ENCODE measurements at regions not wholly inside any gene's neighbourhood (a gene's known extent, or its start where the extent isn't known, plus 50 kb on each side); places are given as distances from the start of the nearest gene placed in this dataset.

DNA sequence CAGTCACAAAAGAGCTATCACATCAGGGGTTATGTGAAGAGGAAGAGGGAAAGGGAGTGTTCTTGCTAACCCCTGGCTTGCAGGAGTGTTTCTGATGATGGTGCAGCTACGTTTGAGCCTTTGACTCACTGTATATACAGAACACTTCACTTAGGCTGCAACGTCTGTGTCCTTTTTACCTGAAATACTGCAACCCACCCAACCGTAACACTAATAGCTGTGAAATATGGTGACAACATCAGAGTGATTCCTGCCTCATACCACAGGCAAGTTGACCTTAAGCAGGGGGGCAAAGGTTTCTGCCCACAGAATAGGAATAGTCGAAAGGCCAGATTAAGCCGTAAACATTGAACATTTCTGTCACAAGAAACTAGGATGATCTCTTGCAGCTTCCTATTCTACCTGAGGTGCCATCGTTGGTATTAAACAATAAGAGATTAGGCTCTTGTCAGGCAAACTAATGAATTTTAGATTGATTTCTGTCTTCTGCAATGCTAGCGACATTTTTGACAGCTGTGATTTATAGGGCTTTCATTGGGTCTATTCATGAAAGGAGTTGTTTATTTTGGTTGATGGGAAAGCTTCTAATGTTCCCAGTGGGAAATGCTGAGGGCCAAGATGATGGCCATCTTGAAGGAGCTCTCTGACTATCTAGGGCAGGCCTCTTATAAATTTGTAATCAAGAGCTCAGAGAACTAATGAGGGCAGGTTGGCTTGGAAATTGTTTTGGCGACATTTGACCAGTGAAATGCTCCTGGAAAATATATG lies 316.8 kb downstream of the PIK3C3 start:
- TF ChIP-seq, protein P1, sequence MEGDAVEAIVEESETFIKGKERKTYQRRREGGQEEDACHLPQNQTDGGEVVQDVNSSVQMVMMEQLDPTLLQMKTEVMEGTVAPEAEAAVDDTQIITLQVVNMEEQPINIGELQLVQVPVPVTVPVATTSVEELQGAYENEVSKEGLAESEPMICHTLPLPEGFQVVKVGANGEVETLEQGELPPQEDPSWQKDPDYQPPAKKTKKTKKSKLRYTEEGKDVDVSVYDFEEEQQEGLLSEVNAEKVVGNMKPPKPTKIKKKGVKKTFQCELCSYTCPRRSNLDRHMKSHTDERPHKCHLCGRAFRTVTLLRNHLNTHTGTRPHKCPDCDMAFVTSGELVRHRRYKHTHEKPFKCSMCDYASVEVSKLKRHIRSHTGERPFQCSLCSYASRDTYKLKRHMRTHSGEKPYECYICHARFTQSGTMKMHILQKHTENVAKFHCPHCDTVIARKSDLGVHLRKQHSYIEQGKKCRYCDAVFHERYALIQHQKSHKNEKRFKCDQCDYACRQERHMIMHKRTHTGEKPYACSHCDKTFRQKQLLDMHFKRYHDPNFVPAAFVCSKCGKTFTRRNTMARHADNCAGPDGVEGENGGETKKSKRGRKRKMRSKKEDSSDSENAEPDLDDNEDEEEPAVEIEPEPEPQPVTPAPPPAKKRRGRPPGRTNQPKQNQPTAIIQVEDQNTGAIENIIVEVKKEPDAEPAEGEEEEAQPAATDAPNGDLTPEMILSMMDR (IDR thresholded peaks at IDR 0.05; ENCODE audit: low read depth, low read length), result no peak
- DNase-seq (ENCODE audit: low read depth, low spot score), result no peak
- H3K4me3 ChIP-seq (ENCODE audit: low read depth, low read length), result no peak overlapping the region
- in situ Hi-C loops (cut with HindIII; ENCODE audit: low sequenced_read_pairs), result no loop called here

GRCh38 chr18:42274488-42275137 lies 319.6 kb downstream of the PIK3C3 start:
- H3K4me3 ChIP-seq (ENCODE audit: low read depth, low read length), result no peak overlapping the region
- peak; percentile 33 for DNase-seq (ENCODE audit: low read depth, low spot score)
- in situ Hi-C loops (cut with HindIII; ENCODE audit: low sequenced_read_pairs), result no loop called here
- TF ChIP-seq, protein P1 (IDR thresholded peaks at IDR 0.05; ENCODE audit: low read depth, low read length), result no peak

GRCh38 chr18:42275138-42275535 lies 320.1 kb downstream of the PIK3C3 start:
- TF ChIP-seq, protein P1 (IDR thresholded peaks at IDR 0.05; ENCODE audit: low read depth, low read length), result no peak
- in situ Hi-C loops (cut with HindIII; ENCODE audit: low sequenced_read_pairs), result no loop called here
- DNase-seq (ENCODE audit: low read depth, low spot score), result no peak
- no peak overlapping the region for H3K4me3 ChIP-seq (ENCODE audit: low read depth, low read length)

DNA sequence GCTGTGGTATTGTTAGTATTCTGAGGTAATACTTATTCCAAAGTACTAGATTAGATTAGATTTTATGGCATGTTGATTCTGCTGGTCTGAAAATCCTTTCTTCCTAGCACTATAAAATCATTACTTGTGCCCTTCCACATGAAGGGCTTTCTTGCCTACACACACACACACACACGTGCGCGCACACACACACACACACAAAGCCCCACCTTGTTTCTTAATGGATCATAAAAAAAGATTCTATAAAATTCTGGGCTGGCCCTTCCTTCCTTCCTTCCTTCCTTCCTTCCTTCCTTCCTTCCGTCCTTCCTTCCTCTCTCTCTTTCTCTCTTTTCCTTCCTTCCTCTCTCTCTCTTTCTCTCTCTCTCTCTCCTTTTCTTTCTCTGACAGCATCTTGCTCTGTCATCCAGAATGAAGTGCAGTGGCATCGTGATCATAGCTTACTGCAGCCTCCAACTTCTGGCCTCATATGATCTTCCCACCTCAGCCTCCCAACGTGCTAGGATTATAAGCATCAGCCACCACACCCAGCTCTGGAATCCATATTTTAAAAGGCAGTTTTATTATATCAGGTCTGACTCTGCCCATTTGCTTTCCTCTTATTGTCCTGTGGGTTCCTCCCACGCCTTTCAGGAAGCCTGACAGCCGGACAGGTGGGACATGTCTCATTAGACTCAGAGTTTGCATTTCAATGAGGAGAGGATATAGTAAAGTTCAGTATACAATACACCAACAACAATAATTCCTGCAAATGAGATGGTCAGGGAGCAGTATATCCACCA lies 321.1 kb downstream of the PIK3C3 start:
- no peak for DNase-seq (ENCODE audit: low read depth, low spot score)
- no peak overlapping the region for H3K4me3 ChIP-seq (ENCODE audit: low read depth, low read length)
- TF ChIP-seq, protein P1 (IDR thresholded peaks at IDR 0.05; ENCODE audit: low read depth, low read length), result no peak
- in situ Hi-C loops (cut with HindIII; ENCODE audit: low sequenced_read_pairs), result no loop called here

GRCh38 chr18:42281124-42281523 lies 326.1 kb downstream of the PIK3C3 start:
- no peak for DNase-seq (ENCODE audit: low read depth, low spot score)
- TF ChIP-seq, protein P1 (IDR thresholded peaks at IDR 0.05; ENCODE audit: low read depth, low read length), result no peak
- no peak overlapping the region for H3K4me3 ChIP-seq (ENCODE audit: low read depth, low read length)
- in situ Hi-C loops (cut with HindIII; ENCODE audit: low sequenced_read_pairs), result no loop called here

DNA sequence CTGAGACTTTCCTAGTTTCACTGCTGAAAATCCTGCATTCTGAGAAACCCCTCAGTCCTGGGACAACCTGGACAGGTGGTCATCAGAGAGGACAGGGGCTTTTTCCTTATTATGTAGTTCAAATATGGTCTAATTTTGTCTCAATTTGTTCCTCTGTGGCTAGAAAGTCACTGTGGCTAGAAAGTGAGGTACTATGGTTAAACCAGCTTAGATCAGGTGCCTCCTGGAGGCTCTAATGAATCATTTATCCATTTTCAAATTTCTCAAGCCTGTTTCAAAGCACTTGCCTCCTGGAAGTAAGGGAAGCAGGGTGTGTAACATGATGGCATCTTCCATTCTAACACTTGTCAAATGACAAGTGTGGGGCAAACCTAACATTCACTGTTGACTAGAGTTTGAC lies 326.8 kb downstream of the PIK3C3 start:
- TF ChIP-seq, protein P1 (IDR thresholded peaks at IDR 0.05; ENCODE audit: low read depth, low read length), result no peak
- in situ Hi-C loops (cut with HindIII; ENCODE audit: low sequenced_read_pairs), result no loop called here
- H3K4me3 ChIP-seq (ENCODE audit: low read depth, low read length), result no peak overlapping the region
- no peak for DNase-seq (ENCODE audit: low read depth, low spot score)

All from astrocyte of the spinal cord (primary cell).